SK-N-SH treated with all-trans-retinoic acid at 6 μM for 48 hours (cell line): ENCODE measurements at regions not wholly inside any gene's neighbourhood (a gene's known extent, or its start where the extent isn't known, plus 50 kb on each side); places are given as distances from the start of the nearest gene placed in this dataset.

ENCODE experiments used
- ATAC-seq: fragments of 200-7000 bp; cut with Tn5 transposase; 3 replicates; pipeline ENCODE4 v1.9.1; 2020; ENCODE audit warnings: mild to moderate bottlenecking, moderate library complexity
- ARNTL ChIP-seq: fragments of 450-650 bp; formaldehyde crosslinking; IDR thresholded peaks from 2 replicates; pipeline ENCODE4 v1.5.0; 2020; ENCODE audit warnings: low read depth, mild to moderate bottlenecking, moderate library complexity, borderline replicate concordance
- BACH2 ChIP-seq: fragments of 250-450 bp; sonication (Bioruptor Pico); IDR thresholded peaks from 2 replicates; pipeline ENCODE4 v1.9.0; 2021; ENCODE audit warnings: mild to moderate bottlenecking, borderline replicate concordance
- CSDC2 ChIP-seq: fragments of 250-450 bp; sonication (Bioruptor Pico); IDR thresholded peaks from 2 replicates; pipeline ENCODE4 v1.5.0; 2020; ENCODE audit warnings: mild to moderate bottlenecking, moderate library complexity
- CSRNP3 ChIP-seq: fragments of 250-450 bp; sonication (Bioruptor Pico); IDR thresholded peaks from 2 replicates; pipeline ENCODE4 v1.5.1; 2021; ENCODE audit warnings: mild to moderate bottlenecking, moderate library complexity
- GLIS3 ChIP-seq: fragments of 250-450 bp; sonication (Bioruptor Pico); IDR thresholded peaks from 2 replicates; pipeline ENCODE4 v1.5.0; 2020; ENCODE audit warnings: mild to moderate bottlenecking, moderate library complexity
- ISL1 ChIP-seq: fragments of 250-450 bp; sonication (Bioruptor Pico); IDR thresholded peaks from 2 replicates; pipeline ENCODE4 v2.1.2; 2022; ENCODE audit warnings: mild to moderate bottlenecking, moderate library complexity
- OSR1 ChIP-seq: fragments of 250-450 bp; sonication (Bioruptor Pico); IDR thresholded peaks from 2 replicates; pipeline ENCODE4 v1.8.0; 2022; ENCODE audit warnings: moderate library complexity, mild to moderate bottlenecking, inconsistent platforms
- RARB ChIP-seq: fragments of 250-450 bp; sonication (Bioruptor Pico); IDR thresholded peaks from 2 replicates; pipeline ENCODE4 v1.8.0; 2021; ENCODE audit warnings: mild to moderate bottlenecking, moderate library complexity
- SNAI2 ChIP-seq: fragments of 250-450 bp; sonication (Bioruptor Pico); IDR thresholded peaks from 2 replicates; pipeline ENCODE4 v1.5.0; 2020; ENCODE audit warnings: mild to moderate bottlenecking, moderate library complexity
- TCF4 ChIP-seq: fragments of 250-450 bp; sonication (Bioruptor Pico); IDR thresholded peaks from 2 replicates; pipeline ENCODE4 v1.8.0; 2021; ENCODE audit warnings: mild to moderate bottlenecking, moderate library complexity, borderline replicate concordance
- TOX ChIP-seq: fragments of 250-450 bp; sonication (Bioruptor Pico); IDR thresholded peaks from 2 replicates; pipeline ENCODE4 v1.8.0; 2021; ENCODE audit warnings: mild to moderate bottlenecking, moderate library complexity, borderline replicate concordance
- ZC3H10 ChIP-seq: fragments of 250-450 bp; sonication (Bioruptor Pico); IDR thresholded peaks from 2 replicates; pipeline ENCODE4 v1.5.1; 2021; ENCODE audit warnings: mild to moderate bottlenecking, moderate library complexity
- ZFP3 ChIP-seq: fragments of 250-450 bp; sonication (Bioruptor Pico); IDR thresholded peaks from 2 replicates; pipeline ENCODE4 v1.5.0; 2020; ENCODE audit warnings: mild to moderate bottlenecking, moderate library complexity
- ZFP30 ChIP-seq: fragments of 450-650 bp; formaldehyde crosslinking; IDR thresholded peaks from 2 replicates; pipeline ENCODE4 v1.5.0; 2022; ENCODE audit warnings: mild to moderate bottlenecking, moderate library complexity
- ZNF70 ChIP-seq: fragments of 450-650 bp; formaldehyde crosslinking; IDR thresholded peaks from 2 replicates; pipeline ENCODE4 v1.5.0; 2020; ENCODE audit warnings: mild to moderate bottlenecking, moderate library complexity
- ZNF8 ChIP-seq: fragments of 450-650 bp; formaldehyde crosslinking; IDR thresholded peaks from 2 replicates; pipeline ENCODE4 v1.5.0; 2020; ENCODE audit warnings: mild to moderate bottlenecking, moderate library complexity
- TF ChIP-seq, protein P1 (sequence below): fragments of 250-450 bp; sonication (Bioruptor Pico); IDR thresholded peaks from 2 replicates; pipeline ENCODE4 v1.5.0; 2020; ENCODE audit warnings: mild to moderate bottlenecking, moderate library complexity
- TF ChIP-seq, protein P2 (sequence below): fragments of 250-450 bp; sonication (Bioruptor Pico); IDR thresholded peaks from 2 replicates; pipeline ENCODE4 v1.8.0; 2021; ENCODE audit warnings: low read depth, mild to moderate bottlenecking, moderate library complexity, borderline replicate concordance
- TF ChIP-seq, protein P3 (sequence below): fragments of 250-450 bp; sonication (Bioruptor Pico); IDR thresholded peaks from 2 replicates; pipeline ENCODE4 v1.8.0; 2020; ENCODE audit warnings: mild to moderate bottlenecking, moderate library complexity, borderline replicate concordance

- TF ChIP-seq, protein P1, sequence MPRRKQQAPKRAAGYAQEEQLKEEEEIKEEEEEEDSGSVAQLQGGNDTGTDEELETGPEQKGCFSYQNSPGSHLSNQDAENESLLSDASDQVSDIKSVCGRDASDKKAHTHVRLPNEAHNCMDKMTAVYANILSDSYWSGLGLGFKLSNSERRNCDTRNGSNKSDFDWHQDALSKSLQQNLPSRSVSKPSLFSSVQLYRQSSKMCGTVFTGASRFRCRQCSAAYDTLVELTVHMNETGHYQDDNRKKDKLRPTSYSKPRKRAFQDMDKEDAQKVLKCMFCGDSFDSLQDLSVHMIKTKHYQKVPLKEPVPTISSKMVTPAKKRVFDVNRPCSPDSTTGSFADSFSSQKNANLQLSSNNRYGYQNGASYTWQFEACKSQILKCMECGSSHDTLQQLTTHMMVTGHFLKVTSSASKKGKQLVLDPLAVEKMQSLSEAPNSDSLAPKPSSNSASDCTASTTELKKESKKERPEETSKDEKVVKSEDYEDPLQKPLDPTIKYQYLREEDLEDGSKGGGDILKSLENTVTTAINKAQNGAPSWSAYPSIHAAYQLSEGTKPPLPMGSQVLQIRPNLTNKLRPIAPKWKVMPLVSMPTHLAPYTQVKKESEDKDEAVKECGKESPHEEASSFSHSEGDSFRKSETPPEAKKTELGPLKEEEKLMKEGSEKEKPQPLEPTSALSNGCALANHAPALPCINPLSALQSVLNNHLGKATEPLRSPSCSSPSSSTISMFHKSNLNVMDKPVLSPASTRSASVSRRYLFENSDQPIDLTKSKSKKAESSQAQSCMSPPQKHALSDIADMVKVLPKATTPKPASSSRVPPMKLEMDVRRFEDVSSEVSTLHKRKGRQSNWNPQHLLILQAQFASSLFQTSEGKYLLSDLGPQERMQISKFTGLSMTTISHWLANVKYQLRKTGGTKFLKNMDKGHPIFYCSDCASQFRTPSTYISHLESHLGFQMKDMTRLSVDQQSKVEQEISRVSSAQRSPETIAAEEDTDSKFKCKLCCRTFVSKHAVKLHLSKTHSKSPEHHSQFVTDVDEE: no peak
- TF ChIP-seq, protein P2, sequence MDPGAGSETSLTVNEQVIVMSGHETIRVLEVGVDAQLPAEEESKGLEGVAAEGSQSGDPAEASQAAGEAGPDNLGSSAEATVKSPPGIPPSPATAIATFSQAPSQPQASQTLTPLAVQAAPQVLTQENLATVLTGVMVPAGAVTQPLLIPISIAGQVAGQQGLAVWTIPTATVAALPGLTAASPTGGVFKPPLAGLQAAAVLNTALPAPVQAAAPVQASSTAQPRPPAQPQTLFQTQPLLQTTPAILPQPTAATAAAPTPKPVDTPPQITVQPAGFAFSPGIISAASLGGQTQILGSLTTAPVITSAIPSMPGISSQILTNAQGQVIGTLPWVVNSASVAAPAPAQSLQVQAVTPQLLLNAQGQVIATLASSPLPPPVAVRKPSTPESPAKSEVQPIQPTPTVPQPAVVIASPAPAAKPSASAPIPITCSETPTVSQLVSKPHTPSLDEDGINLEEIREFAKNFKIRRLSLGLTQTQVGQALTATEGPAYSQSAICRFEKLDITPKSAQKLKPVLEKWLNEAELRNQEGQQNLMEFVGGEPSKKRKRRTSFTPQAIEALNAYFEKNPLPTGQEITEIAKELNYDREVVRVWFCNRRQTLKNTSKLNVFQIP (CRISPR knock-in tag): no peak
- TF ChIP-seq ZFP3 (CRISPR knock-in tag): no peak
- no peak for TF ChIP-seq OSR1 (CRISPR knock-in tag)
- no peak for TF ChIP-seq TOX (CRISPR knock-in tag)
- TF ChIP-seq BACH2 (CRISPR knock-in tag): no peak
- no peak for TF ChIP-seq ARNTL (CRISPR knock-in tag)
These were observed 91.8 kb downstream of the APIP start (continued) for GRCh38 chr11:34824425-34824824.

- TF ChIP-seq TCF4 (CRISPR knock-in tag) (no peak), ZFP30 (CRISPR knock-in tag) (no peak), CSDC2 (CRISPR knock-in tag) (no peak), ZNF8 (CRISPR knock-in tag) (no peak), SNAI2 (CRISPR knock-in tag) (no peak), OSR1 (CRISPR knock-in tag) (no peak), ISL1 (CRISPR knock-in tag) (no peak), RARB (no peak), GLIS3 (CRISPR knock-in tag) (no peak), ZC3H10 (CRISPR knock-in tag) (no peak), ZNF70 (CRISPR knock-in tag) (no peak), ZFP3 (CRISPR knock-in tag) (no peak), CSRNP3 (CRISPR knock-in tag) (no peak)
- TF ChIP-seq, protein P1: no peak
- TF ChIP-seq, protein P3, sequence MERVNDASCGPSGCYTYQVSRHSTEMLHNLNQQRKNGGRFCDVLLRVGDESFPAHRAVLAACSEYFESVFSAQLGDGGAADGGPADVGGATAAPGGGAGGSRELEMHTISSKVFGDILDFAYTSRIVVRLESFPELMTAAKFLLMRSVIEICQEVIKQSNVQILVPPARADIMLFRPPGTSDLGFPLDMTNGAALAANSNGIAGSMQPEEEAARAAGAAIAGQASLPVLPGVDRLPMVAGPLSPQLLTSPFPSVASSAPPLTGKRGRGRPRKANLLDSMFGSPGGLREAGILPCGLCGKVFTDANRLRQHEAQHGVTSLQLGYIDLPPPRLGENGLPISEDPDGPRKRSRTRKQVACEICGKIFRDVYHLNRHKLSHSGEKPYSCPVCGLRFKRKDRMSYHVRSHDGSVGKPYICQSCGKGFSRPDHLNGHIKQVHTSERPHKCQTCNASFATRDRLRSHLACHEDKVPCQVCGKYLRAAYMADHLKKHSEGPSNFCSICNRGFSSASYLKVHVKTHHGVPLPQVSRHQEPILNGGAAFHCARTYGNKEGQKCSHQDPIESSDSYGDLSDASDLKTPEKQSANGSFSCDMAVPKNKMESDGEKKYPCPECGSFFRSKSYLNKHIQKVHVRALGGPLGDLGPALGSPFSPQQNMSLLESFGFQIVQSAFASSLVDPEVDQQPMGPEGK (CRISPR knock-in tag): no peak
- TF ChIP-seq, protein P2 (CRISPR knock-in tag): no peak
- ATAC-seq: no peak
These were observed 92.5 kb downstream of the APIP start for GRCh38 chr11:34823639-34824038.
